RPMI7951 (cell line): ENCODE measurements at regions not wholly inside any gene's neighbourhood (a gene's known extent, or its start where the extent isn't known, plus 50 kb on each side); places are given as distances from the start of the nearest gene placed in this dataset.
"Not testable (repeated sequence)": the region's sequence is repeated elsewhere in the genome, so short reads cannot be mapped to it uniquely, and the experiment has no call there.

ENCODE experiments used
- DNase-seq: peaks from one replicate; pipeline ENCODE4 v3.0.0-alpha.2; 2012; ENCODE audit warnings: low read depth

- DNase-seq: no peak
Measured at GRCh38 chr19:56978023-56978565, 137.6 kb upstream of the PEG3 start.

GRCh38 chr19:56980326-56980725, 139.5 kb upstream of the USP29 start:
- DNase-seq: not testable (repeated sequence)

- DNase-seq: no peak
Measured at GRCh38 chr19:56980906-56981305, 138.9 kb upstream of the USP29 start.

GRCh38 chr19:56981440-56981839, 138.3 kb upstream of the USP29 start:
- not testable (repeated sequence) for DNase-seq

GRCh38 chr19:56983171-56983570, 136.6 kb upstream of the USP29 start:
- no peak for DNase-seq

- DNase-seq: no peak
Measured at GRCh38 chr19:56983804-56984203, 136.0 kb upstream of the USP29 start.

GRCh38 chr19:56986386-56986785, 133.4 kb upstream of the USP29 start:
- no peak for DNase-seq

- DNase-seq: no peak
Measured at GRCh38 chr19:56987184-56987583, 132.6 kb upstream of the USP29 start.

GRCh38 chr19:56988299-56988698, 131.5 kb upstream of the USP29 start:
- no peak for DNase-seq

GRCh38 chr19:56991912-56992311, 127.9 kb upstream of the USP29 start:
- no peak for DNase-seq

GRCh38 chr19:56993851-56994250, 125.9 kb upstream of the USP29 start:
- DNase-seq: no peak

GRCh38 chr19:56994251-56995017, 125.4 kb upstream of the USP29 start:
- no peak for DNase-seq

GRCh38 chr19:56995303-56995702, 124.5 kb upstream of the USP29 start:
- DNase-seq: no peak

- no peak for DNase-seq
Measured at GRCh38 chr19:57002195-57002601, 117.6 kb upstream of the USP29 start.

- no peak for DNase-seq
Measured at GRCh38 chr19:57002710-57003109, 117.1 kb upstream of the USP29 start.

- no peak for DNase-seq
Measured at GRCh38 chr19:57004418-57004817, 115.4 kb upstream of the USP29 start.

- DNase-seq: no peak
Measured at GRCh38 chr19:57008432-57008831, 111.4 kb upstream of the USP29 start.

GRCh38 chr19:57010541-57010940, 109.2 kb upstream of the USP29 start:
- DNase-seq: no peak

- no peak for DNase-seq
Measured at GRCh38 chr19:57016076-57016475, 103.7 kb upstream of the USP29 start.

- DNase-seq: no peak
Measured at GRCh38 chr19:57016491-57016890, 103.3 kb upstream of the USP29 start.

GRCh38 chr19:57025491-57025890, 94.3 kb upstream of the USP29 start:
- no peak for DNase-seq

GRCh38 chr19:57026476-57026875, 93.3 kb upstream of the USP29 start:
- no peak for DNase-seq

GRCh38 chr19:57027360-57027759, 92.4 kb upstream of the USP29 start:
- no peak for DNase-seq
